Glomerular visceral epithelial cell (primary cell): ENCODE measurements at regions not wholly inside any gene's neighbourhood (a gene's known extent, or its start where the extent isn't known, plus 50 kb on each side); places are given as distances from the start of the nearest gene placed in this dataset.

ENCODE experiments used
- DNase-seq: peaks from one replicate; pipeline ENCODE4 v3.0.0-alpha.2; 2016; ENCODE audit errors: extremely low spot score

- DNase-seq = no peak
These were observed 264.2 kb downstream of the ZSWIM6 start for GRCh38 chr5:61596265-61596664.

DNA sequence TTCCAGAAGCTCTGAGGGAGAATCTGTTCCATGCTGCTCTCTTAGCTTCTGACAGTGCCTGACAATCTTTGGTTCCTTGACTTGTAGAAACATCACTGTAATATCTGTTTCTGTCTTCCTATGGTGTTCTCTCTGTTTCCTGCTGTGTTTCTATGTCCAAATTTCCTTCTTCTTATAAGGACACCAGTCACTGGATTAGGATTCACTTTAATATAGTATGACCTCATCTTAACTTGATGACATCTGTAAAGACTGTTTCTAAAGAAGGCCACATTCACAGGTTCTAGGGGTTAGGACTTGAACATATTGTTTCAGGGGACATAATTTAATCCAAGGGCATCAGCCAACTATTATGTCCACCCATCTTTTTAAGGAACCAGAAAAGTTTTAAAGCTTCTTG is 265.6 kb downstream of the ZSWIM6 start:
- no peak for DNase-seq

GRCh38 chr5:61598126-61598525 is 266.1 kb downstream of the ZSWIM6 start:
- no peak for DNase-seq

DNA sequence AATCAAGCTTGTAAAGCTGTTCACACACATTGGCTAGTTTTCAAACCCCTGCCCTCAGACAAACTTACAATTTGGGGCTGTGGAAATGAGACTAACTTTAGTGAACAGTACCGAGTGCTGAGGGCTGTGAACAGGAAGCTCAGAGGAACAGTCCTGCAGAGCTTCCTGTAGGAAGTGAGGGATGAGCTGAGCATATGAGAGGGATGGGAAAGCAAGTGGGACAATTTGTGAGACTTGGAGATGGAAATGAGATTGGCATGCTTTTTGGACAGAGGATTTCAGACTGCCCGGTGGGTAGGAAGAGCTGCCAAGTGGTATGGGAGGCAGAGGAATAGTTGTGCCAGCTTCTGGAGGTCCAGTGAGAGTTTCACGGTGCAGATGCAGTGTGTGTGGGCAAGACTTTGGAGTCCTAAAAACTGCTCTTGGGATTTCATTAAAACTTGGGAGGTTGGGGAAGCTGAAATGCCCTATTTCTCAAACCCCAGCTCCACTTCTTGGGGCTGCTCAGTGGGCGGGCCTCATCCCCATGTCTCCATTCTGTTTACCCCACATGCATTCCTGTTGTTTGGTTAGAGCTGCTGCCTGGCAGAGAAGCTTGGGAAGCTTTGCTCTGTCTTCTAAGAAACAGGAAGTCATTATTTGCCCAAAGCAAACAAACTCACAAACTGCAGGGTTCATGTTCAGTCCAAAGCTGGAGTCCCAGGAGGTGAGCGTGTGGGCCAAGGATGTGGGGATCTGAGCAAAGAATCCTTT is 267.5 kb downstream of the ZSWIM6 start:
- no peak for DNase-seq

DNA sequence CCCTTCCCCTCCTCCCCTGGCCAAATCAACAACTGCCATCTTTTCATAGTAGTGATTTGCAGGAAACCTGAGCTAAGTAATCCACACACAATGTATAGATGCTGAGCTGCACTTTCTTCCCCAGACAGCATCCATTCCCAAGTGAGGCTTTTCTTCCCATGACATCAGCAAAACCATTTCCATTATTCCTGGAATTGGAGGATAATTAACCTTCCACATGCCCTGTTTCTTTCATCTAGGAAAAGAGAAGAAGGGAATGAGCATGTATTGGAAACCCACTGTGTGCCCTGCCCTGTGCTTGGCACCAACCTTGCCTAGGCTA is 268.0 kb downstream of the ZSWIM6 start:
- DNase-seq = no peak

DNA sequence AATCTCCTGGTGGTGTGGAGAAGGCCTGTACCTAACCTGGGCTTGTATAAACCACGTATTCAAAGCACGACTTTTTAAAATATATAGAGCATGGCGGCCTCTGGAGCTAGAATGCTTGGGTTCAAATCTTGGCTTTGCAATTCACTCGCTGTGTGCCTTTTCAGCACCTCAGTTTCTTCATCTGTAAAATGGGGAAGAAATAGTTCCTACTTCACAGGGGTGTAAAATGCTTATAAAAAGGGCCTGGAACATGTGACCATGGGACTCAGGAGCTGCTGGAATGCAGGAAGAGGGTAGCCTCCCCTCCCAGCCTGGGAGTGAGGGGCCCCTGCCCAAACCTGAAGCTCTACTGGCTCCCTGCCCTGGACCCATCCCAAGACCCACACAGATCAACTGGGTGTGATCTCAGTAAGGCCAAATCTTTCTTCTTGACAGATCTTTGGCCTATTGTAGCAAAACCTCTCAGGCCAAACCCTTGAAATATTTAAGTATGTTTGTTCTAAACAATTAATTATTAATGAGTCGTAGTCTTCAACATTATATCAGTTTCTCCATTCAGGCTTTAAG is 269.0 kb downstream of the ZSWIM6 start:
- DNase-seq = no peak

DNA sequence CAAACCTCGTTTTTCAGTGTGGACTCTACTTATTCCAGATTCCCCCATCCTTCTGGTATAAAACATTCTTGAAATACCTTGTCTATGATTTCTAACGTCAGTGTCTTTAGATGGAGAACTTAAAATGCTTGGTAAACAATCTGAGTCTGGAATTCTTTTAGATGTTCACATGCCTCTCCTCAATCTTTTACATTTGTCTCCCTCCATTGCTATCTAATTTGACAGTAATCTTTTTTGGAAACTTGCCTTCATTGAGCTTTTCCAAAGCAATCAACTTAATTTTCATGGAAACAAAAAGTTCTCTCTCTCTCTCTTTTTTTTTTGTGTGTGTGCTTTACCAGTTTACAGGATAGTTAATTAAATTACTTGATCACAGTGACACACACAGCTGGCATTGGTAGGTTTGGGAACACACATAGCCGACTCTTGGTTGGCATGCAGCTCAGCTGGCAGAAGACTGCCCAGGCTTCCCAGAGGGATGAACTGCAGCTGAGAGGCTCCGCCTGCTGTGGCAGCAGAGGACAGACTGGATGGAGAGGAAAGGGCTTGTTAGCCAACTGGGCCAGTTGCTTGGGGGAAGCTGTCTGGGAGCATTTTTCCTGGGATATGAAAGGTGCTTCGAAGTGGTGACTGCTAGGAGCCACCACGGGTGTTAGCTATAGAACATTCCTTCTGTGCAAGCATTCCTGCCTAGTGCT is 271.3 kb downstream of the ZSWIM6 start:
- DNase-seq = no peak

- DNase-seq = no peak
These were observed 272.3 kb downstream of the ZSWIM6 start for GRCh38 chr5:61604076-61605025.

DNA sequence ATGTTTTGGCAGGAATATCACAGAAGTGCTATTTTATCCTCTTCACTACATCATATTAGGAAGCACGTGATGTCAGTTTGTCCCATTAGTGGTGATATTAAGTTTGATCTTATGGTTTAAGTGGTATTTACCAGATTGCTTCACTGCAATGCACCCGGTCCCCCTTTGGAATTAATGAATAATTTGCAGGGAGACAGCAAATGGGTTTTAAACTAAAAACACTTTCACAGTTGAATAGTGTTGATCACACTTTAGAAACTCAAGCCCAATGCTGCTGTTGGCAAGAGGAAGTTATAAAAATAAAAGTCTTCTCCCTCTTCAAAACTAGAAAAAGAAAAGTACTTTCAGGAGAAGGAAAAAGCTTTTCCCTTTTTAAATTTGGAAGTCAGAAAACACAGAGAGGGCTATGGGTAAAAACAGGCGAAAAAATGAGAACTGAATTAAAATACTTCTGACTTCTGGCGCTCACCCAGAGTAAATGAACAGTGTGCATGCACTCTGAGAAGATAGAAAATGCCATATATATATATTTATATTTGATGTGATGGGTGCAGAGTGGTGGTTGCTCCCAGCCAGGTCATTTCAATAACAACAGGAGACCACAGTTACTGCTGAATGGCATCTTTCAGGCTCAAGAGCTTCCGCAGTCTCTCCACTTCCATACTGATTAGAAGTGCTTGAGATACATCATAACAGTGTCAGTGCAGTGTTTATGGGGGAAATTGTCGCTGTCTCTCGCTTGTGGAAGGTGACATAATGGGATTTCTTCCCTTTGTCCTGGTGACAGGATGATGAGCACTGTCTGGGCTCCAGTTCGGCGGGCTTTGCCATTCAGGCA is 278.0 kb downstream of the ZSWIM6 start:
- DNase-seq = no peak

DNA sequence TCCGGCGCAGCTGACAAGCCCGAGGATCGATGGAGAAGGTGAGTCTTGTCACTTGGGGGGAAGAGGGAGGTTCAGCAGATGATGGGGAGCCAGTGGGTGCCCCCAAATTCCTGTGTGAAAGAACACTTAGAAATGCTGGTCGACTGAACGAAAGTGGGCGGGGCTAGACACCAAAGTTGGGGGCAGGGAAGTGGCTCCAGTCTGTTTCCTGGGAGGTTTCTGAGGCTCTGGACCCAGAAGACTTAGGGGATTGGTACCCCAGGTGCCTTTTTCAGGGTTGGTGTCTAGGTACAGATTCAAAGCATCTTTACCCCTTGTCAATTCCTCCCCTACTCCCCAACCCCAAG is 278.6 kb downstream of the ZSWIM6 start:
- DNase-seq = no peak

- no peak for DNase-seq
These were observed 280.4 kb downstream of the ZSWIM6 start for GRCh38 chr5:61612431-61612830.

GRCh38 chr5:61613679-61614078 is 281.6 kb downstream of the ZSWIM6 start:
- DNase-seq = no peak

GRCh38 chr5:61614606-61615005 is 282.5 kb downstream of the ZSWIM6 start:
- no peak for DNase-seq

- DNase-seq = no peak
These were observed 285.0 kb downstream of the ZSWIM6 start for GRCh38 chr5:61617039-61617438.

DNA sequence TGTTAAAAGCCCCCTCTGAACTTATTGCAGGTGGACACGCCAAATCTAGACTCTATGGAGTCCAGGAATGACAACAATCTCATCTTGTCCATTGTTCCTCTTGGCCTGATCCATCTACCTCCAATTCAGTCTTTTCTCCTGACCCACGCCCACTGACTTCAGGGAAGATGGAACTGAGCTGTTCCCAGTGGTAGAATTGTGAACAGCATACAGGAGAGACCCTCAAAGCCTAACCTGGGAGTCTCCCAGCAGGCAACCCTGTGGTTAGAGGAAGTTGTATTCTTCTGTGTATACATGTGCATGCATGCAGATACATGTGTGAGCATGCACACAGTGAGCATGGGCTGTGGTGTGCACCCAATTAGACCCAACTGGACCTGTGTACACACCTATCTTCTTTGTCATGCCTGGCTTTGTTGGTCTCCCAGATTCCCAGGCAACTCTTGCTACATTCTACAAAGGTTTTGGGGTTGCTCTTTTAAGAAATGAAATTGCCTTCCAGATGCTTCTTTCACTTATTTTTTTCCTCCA is 286.0 kb downstream of the ZSWIM6 start:
- no peak for DNase-seq

DNA sequence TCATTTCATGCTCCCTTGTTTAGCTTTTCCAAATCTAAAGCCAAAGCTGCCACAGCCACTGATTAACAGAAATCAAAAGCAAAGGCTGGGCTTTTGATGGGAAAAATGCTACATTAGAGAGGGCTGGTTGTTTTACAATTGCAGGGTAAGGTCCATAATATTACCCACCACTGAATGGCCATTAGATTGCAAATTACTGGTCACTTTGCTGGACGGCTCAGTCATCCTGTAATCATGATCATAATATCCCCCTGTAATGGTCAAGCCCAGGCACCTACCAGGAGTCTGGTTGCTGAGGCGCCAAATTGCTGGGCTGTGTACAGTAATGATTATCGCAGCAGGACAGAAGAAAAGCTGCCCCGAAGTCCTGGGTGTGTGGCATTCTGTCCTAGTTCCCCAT is 286.5 kb downstream of the ZSWIM6 start:
- DNase-seq = no peak

DNA sequence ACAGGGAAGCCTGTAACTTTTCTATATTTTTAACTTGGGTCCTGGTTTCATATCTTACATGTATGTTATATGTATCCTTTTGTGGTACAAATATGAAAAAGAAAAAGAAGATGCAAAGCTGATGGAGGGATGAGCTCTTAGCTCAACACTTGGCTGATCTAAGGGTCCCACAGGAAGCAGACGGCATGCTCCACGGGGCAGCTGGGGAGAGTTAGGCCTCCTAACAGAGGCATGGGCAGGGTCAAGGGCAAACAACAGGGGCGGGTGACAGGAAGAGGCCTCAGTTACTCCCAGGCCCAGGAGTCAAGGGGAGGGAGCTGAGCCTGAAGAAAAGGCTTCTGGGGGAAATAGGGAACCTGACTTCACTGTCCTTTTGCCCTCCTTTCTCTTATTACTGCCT is 287.2 kb downstream of the ZSWIM6 start:
- no peak for DNase-seq

DNA sequence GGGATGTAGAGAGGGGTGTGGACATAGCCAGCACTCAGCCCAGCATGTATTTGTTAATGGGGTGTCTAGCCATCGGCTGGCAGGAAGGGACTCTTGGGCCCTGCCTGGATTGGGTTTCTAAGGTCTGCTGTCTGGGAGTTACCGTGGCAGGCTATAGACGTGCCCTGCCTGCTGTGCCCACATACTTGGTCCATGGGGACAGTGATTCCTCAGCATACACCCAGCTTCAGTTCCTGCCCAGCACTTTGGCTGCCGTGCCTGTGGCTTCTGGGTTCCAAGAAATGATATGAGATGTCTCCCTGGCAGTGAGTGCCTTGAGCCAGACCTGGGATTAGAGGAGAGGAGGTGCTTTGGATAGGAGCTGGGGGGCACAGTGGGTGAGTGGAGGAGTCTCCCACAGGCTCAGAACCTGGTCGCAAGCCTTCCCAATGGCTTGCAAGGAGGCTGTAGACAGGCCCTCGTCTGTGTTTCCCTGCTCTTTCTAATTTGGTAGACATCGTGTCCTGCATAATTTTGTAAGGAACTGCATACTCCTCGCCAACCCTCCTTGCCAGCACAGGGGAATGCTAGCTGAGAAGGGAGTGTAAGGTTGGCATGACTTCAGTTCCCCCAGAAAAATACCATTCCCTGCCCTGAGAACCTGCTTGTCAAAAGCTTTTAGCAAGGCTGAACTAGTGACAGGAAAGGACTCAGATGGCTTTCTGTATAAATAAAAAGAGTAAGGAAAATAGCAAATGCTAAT is 287.9 kb downstream of the ZSWIM6 start:
- DNase-seq = no peak

GRCh38 chr5:61620699-61621182 is 288.7 kb downstream of the ZSWIM6 start:
- DNase-seq = no peak

DNA sequence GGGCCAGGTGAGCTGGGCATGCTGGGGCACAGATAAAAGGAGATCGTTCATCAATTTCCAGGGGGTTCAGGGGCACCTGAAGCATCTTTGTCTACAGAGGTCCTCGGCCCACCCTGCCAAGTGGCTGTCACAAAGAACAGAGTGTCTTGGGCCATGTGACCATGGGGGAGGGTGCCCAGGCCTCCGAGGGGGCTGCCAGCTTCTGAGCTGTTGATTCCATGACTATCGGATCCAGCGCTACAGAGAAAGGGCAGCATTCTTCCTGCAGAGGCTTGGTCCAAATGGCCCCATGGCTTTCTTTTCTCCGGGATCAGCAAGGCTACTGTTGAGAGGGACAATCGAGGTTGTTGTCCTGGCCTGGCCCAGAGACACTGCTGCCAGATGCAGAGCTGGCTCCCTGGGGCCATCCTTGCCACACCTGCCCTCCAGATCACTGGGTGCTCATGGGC is 289.2 kb downstream of the ZSWIM6 start:
- DNase-seq = no peak
